Vagina (tissue), 2 donors: ENCODE measurements at regions not wholly inside any gene's neighbourhood (a gene's known extent, or its start where the extent isn't known, plus 50 kb on each side); places are given as distances from the start of the nearest gene placed in this dataset.

Experiments
- CTCF ChIP-seq, 3 experiments: fragments of 450-650 bp in 2 of 3; fragments of 200-600 bp in 1 of 3; sonication (generic) in 1 of 3; IDR thresholded peaks; one replicate each; pipeline ENCODE4 v1.5.1; 2017 to 2019; ENCODE audit warnings: antibody characterized with exemption in 3 of 3, mild to moderate bottlenecking in 2 of 3, moderate library complexity in 2 of 3
- POLR2A ChIP-seq, 2 donors: fragments of 450-650 bp; IDR thresholded peaks; one replicate each; pipeline ENCODE4 v1.6.1; 2017; ENCODE audit warnings: antibody characterized with exemption in 2 of 2, mild to moderate bottlenecking in 2 of 2, moderate library complexity in 2 of 2

DNA sequence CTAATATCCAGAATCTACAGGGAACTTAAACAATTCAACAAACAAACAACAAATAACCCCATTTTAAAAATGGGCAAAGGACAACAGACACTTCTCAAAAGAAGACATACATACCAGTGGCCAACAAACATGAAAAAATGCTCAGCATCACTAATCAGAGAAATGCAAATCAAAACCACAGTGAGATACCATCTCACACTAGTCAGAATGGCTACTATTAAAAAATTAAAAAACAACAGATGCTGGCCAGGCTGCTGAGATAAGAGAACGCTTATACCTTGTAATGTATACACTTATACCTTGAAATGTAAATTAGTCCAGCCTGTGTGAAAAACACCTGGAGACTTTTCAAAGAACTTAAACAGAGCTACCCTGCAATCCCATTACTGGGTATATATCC, 166.8 kb downstream of the IBTK start:
- no peak for TF ChIP-seq CTCF (IDR thresholded peaks at IDR 0.05)
- no peak for TF ChIP-seq POLR2A (IDR thresholded peaks at IDR 0.05)
